ENCODE measurements at regions not wholly inside any gene's neighbourhood (a gene's known extent, or its start where the extent isn't known, plus 50 kb on each side); places are given as distances from the start of the nearest gene placed in this dataset.

- TF ChIP-seq CTCF (conservative IDR thresholded peaks at IDR 0.05; ENCODE audit: low read depth), result no peak
- CTCF ChIA-PET, result interaction anchor here (0.5 to 0.6 kb wide), 2 partner anchors 28 to 32 kb away, joined by 3 to 4 read pairs; no protein-coding TSS in a partner anchor
- POLR2A ChIA-PET (ENCODE audit: low non-redundant PET), result no interaction called here
- no peak overlapping the region for H3K27ac ChIP-seq
- DNase-seq (ENCODE audit: low spot score), result no peak
Observed at GRCh38 chr6:81847866-81848265, 95.4 kb upstream of the TENT5A start.

- no peak for TF ChIP-seq CTCF (conservative IDR thresholded peaks at IDR 0.05; ENCODE audit: low read depth)
- no peak for DNase-seq (ENCODE audit: low spot score)
- ChIA-PET CTCF (no interaction called here), POLR2A (ENCODE audit: low non-redundant PET) (no interaction called here)
- H3K27ac ChIP-seq, result no peak overlapping the region
Observed at GRCh38 chr6:81844686-81845085, 92.2 kb upstream of the TENT5A start.

GRCh38 chr6:81843302-81843701, 90.8 kb upstream of the TENT5A start:
- TF ChIP-seq CTCF (conservative IDR thresholded peaks at IDR 0.05; ENCODE audit: low read depth), result no peak
- CTCF ChIA-PET, result no interaction called here
- no peak overlapping the region for H3K27ac ChIP-seq
- no peak for DNase-seq (ENCODE audit: low spot score)
- POLR2A ChIA-PET (ENCODE audit: low non-redundant PET), result no interaction called here

- TF ChIP-seq CTCF (conservative IDR thresholded peaks at IDR 0.05; ENCODE audit: low read depth), result no peak
- CTCF ChIA-PET, result no interaction called here
Observed at GRCh38 chr6:81842254-81842653, 89.8 kb upstream of the TENT5A start.

GRCh38 chr6:81838724-81839426, 86.4 kb upstream of the TENT5A start:
- H3K27ac ChIP-seq, result no peak overlapping the region
- no peak for TF ChIP-seq CTCF (conservative IDR thresholded peaks at IDR 0.05; ENCODE audit: low read depth)
- DNase-seq (ENCODE audit: low spot score), result no peak
- POLR2A ChIA-PET (ENCODE audit: low non-redundant PET), result no interaction called here
- CTCF ChIA-PET, result no interaction called here

More at GRCh38 chr6:81842254-81842653, 89.8 kb upstream of the TENT5A start:
- POLR2A ChIA-PET (ENCODE audit: low non-redundant PET), result no interaction called here
- no peak overlapping the region for H3K27ac ChIP-seq
- no peak for DNase-seq (ENCODE audit: low spot score)

GRCh38 chr6:81838031-81838430, 85.5 kb upstream of the TENT5A start:
- no peak for DNase-seq (ENCODE audit: low spot score)
- CTCF ChIA-PET, result no interaction called here
- TF ChIP-seq CTCF (conservative IDR thresholded peaks at IDR 0.05; ENCODE audit: low read depth), result no peak
- no peak overlapping the region for H3K27ac ChIP-seq
- POLR2A ChIA-PET (ENCODE audit: low non-redundant PET), result no interaction called here
